Stimulated activated naive CD4-positive, alpha-beta T cell (primary cell): ENCODE measurements at regions not wholly inside any gene's neighbourhood (a gene's known extent, or its start where the extent isn't known, plus 50 kb on each side); places are given as distances from the start of the nearest gene placed in this dataset.

Source experiments
- DNase-seq, 6 experiments: peaks; one replicate each; lab custom pipeline; 2025; lab: John Stamatoyannopoulos, UW

GRCh38 chr7:8937204-8937603 is 503.8 kb downstream of the NXPH1 start:
- no peak for DNase-seq

GRCh38 chr7:8938044-8938805 is 504.8 kb downstream of the NXPH1 start:
- no peak for DNase-seq

GRCh38 chr7:8939446-8939845 is 506.0 kb downstream of the NXPH1 start:
- DNase-seq, result no peak

- no peak for DNase-seq
Measured at GRCh38 chr7:8963722-8964121, 530.3 kb downstream of the NXPH1 start.

GRCh38 chr7:8965177-8965576 is 531.8 kb downstream of the NXPH1 start:
- DNase-seq, result no peak

GRCh38 chr7:8973601-8974000 is 540.2 kb downstream of the NXPH1 start:
- no peak for DNase-seq

- DNase-seq, result no peak
Measured at GRCh38 chr7:8975681-8976080, 542.3 kb downstream of the NXPH1 start.

- DNase-seq, result no peak
Measured at GRCh38 chr7:8982338-8982992, 549.1 kb downstream of the NXPH1 start.

GRCh38 chr7:8985255-8985654 is 551.8 kb downstream of the NXPH1 start:
- DNase-seq, result no peak

GRCh38 chr7:8988267-8988666 is 554.9 kb downstream of the NXPH1 start:
- DNase-seq, result no peak

GRCh38 chr7:8991159-8991558 is 557.8 kb downstream of the NXPH1 start:
- DNase-seq, result no peak

- no peak for DNase-seq
Measured at GRCh38 chr7:8998762-8999161, 565.4 kb downstream of the NXPH1 start.

GRCh38 chr7:9013940-9014339 is 580.5 kb downstream of the NXPH1 start:
- no peak for DNase-seq

- DNase-seq, result no peak
Measured at GRCh38 chr7:9017286-9017685, 583.9 kb downstream of the NXPH1 start.

GRCh38 chr7:9022456-9022855 is 589.0 kb downstream of the NXPH1 start:
- no peak for DNase-seq

- DNase-seq, result no peak
Measured at GRCh38 chr7:9023675-9024294, 590.4 kb downstream of the NXPH1 start.

- no peak for DNase-seq
Measured at GRCh38 chr7:9026121-9026520, 592.7 kb downstream of the NXPH1 start.

- DNase-seq, result no peak
Measured at GRCh38 chr7:9028012-9028411, 594.6 kb downstream of the NXPH1 start.

- DNase-seq, result no peak
Measured at GRCh38 chr7:9029681-9030530, 596.5 kb downstream of the NXPH1 start.

GRCh38 chr7:9030976-9031375 is 597.6 kb downstream of the NXPH1 start:
- no peak for DNase-seq

- no peak for DNase-seq
Measured at GRCh38 chr7:9031386-9031785, 598.0 kb downstream of the NXPH1 start.

- DNase-seq, result no peak
Measured at GRCh38 chr7:9036080-9036479, 602.7 kb downstream of the NXPH1 start.
